ENCODE measurements at regions not wholly inside any gene's neighbourhood (a gene's known extent, or its start where the extent isn't known, plus 50 kb on each side); places are given as distances from the start of the nearest gene placed in this dataset.
"Not testable (repeated sequence)": the region's sequence is repeated elsewhere in the genome, so short reads cannot be mapped to it uniquely, and the experiment has no call there.

GRCh38 chr2:226087505-226088365, 688.2 kb downstream of the NYAP2 start:
- no peak for DNase-seq (ENCODE audit: low read depth, low spot score)
- H3K4me3 ChIP-seq (ENCODE audit: low read depth, low read length), result no peak overlapping the region
- in situ Hi-C loops (cut with HindIII; ENCODE audit: low sequenced_read_pairs), result no loop called here

GRCh38 chr2:226087051-226087450, 687.5 kb downstream of the NYAP2 start:
- TF ChIP-seq CTCF (IDR thresholded peaks at IDR 0.05; ENCODE audit: low read depth, low read length), result no peak
- H3K4me3 ChIP-seq (ENCODE audit: low read depth, low read length), result no peak overlapping the region
- in situ Hi-C loops (cut with HindIII; ENCODE audit: low sequenced_read_pairs), result no loop called here
- no peak for DNase-seq (ENCODE audit: low read depth, low spot score)

More at GRCh38 chr2:226087505-226088365, 688.2 kb downstream of the NYAP2 start:
- no peak for TF ChIP-seq CTCF (IDR thresholded peaks at IDR 0.05; ENCODE audit: low read depth, low read length)

- in situ Hi-C loops (cut with HindIII; ENCODE audit: low sequenced_read_pairs), result no loop called here
- no peak for DNase-seq (ENCODE audit: low read depth, low spot score)
- no peak for TF ChIP-seq CTCF (IDR thresholded peaks at IDR 0.05; ENCODE audit: low read depth, low read length)
Measured at GRCh38 chr2:226086190-226086589, 686.7 kb downstream of the NYAP2 start.

GRCh38 chr2:226085425-226085824, 685.9 kb downstream of the NYAP2 start:
- DNase-seq (ENCODE audit: low read depth, low spot score); H3K4me3 ChIP-seq (ENCODE audit: low read depth, low read length); in situ Hi-C loops (cut with HindIII; ENCODE audit: low sequenced_read_pairs): not testable (repeated sequence)

More at GRCh38 chr2:226086190-226086589, 686.7 kb downstream of the NYAP2 start:
- H3K4me3 ChIP-seq (ENCODE audit: low read depth, low read length), result no peak overlapping the region

- H3K4me3 ChIP-seq (ENCODE audit: low read depth, low read length), result no peak overlapping the region
- in situ Hi-C loops (cut with HindIII; ENCODE audit: low sequenced_read_pairs), result no loop called here
- no peak for TF ChIP-seq CTCF (IDR thresholded peaks at IDR 0.05; ENCODE audit: low read depth, low read length)
- DNase-seq (ENCODE audit: low read depth, low spot score), result peak; percentile 65
Measured at GRCh38 chr2:226080334-226080733, 680.8 kb downstream of the NYAP2 start.

- in situ Hi-C loops (cut with HindIII; ENCODE audit: low sequenced_read_pairs), result no loop called here
- no peak for TF ChIP-seq CTCF (IDR thresholded peaks at IDR 0.05; ENCODE audit: low read depth, low read length)
- H3K4me3 ChIP-seq (ENCODE audit: low read depth, low read length), result no peak overlapping the region
- peak; percentile 96 for DNase-seq (ENCODE audit: low read depth, low spot score)
Measured at GRCh38 chr2:226079671-226080181, 680.2 kb downstream of the NYAP2 start.

- in situ Hi-C loops (cut with HindIII; ENCODE audit: low sequenced_read_pairs), result no loop called here
Measured at GRCh38 chr2:226079196-226079595, 679.7 kb downstream of the NYAP2 start.

More at GRCh38 chr2:226079196-226079595, 679.7 kb downstream of the NYAP2 start:
- TF ChIP-seq CTCF (IDR thresholded peaks at IDR 0.05; ENCODE audit: low read depth, low read length), result no peak
- DNase-seq (ENCODE audit: low read depth, low spot score), result no peak
- no peak overlapping the region for H3K4me3 ChIP-seq (ENCODE audit: low read depth, low read length)
